GM23338 (cell line): ENCODE measurements at regions not wholly inside any gene's neighbourhood (a gene's known extent, or its start where the extent isn't known, plus 50 kb on each side); places are given as distances from the start of the nearest gene placed in this dataset.

Experiments used
- ATAC-seq: fragments of 200-7000 bp; cut with Tn5 transposase; 3 replicates; pipeline ENCODE4 v1.9.1; 2020
- DNase-seq: peaks from one replicate; pipeline ENCODE4 v3.0.0-alpha.2; 2015; ENCODE audit warnings: low spot score
- H2AFZ ChIP-seq: fragments of 200-600 bp; sonication (generic); 2 replicates; pipeline ENCODE4 v1.8.0; 2016; ENCODE audit warnings: antibody characterized with exemption, mild to moderate bottlenecking, moderate library complexity
- H3F3A ChIP-seq: fragments of 200-600 bp; sonication (generic); replicated peaks from 2 replicates; pipeline ENCODE4 v1.8.0; 2017; ENCODE audit warnings: antibody characterized with exemption, mixed run types, low read depth
- H3K27ac ChIP-seq: fragments of 200-600 bp; sonication (generic); 2 replicates; pipeline ENCODE4 v1.6.1; 2016; ENCODE audit warnings: low read depth
- H3K27me3 ChIP-seq: fragments of 200-600 bp; sonication (generic); 2 replicates; pipeline ENCODE4 v1.8.0; 2016; ENCODE audit warnings: mild to moderate bottlenecking, mixed run types, moderate library complexity; ENCODE audit not compliant: insufficient read depth
- H3K36me3 ChIP-seq: fragments of 200-600 bp; sonication (generic); 2 replicates; pipeline ENCODE4 v1.8.0; 2016; ENCODE audit warnings: mild to moderate bottlenecking; ENCODE audit not compliant: insufficient read depth
- H3K4me1 ChIP-seq: fragments of 200-600 bp; sonication (generic); 2 replicates; pipeline ENCODE4 v1.8.0; 2016; ENCODE audit warnings: mild to moderate bottlenecking, moderate library complexity; ENCODE audit not compliant: insufficient read depth
- H3K4me2 ChIP-seq: fragments of 200-600 bp; sonication (generic); 2 replicates; pipeline ENCODE4 v1.7.1; 2017; ENCODE audit warnings: mixed run types
- H3K4me3 ChIP-seq: fragments of 200-600 bp; sonication (generic); 2 replicates; pipeline ENCODE4 v1.6.1; 2016; ENCODE audit warnings: mixed run types
- H3K79me2 ChIP-seq: fragments of 200-600 bp; sonication (generic); replicated peaks from 2 replicates; pipeline ENCODE4 v1.8.0; 2017; ENCODE audit warnings: mild to moderate bottlenecking; ENCODE audit not compliant: insufficient read depth
- H3K9me2 ChIP-seq: fragments of 200-600 bp; sonication (generic); 2 replicates; pipeline ENCODE4 v1.8.0; 2017; ENCODE audit not compliant: insufficient read depth
- H4K20me1 ChIP-seq: fragments of 200-600 bp; sonication (generic); replicated peaks from 2 replicates; pipeline ENCODE4 v1.8.0; 2017; ENCODE audit warnings: mild to moderate bottlenecking; ENCODE audit not compliant: insufficient read depth
- H3K27ac Mint-ChIP-seq: 2 replicates; pipeline ENCODE4 v1.8.0; 2020; ENCODE audit warnings: inconsistent platforms, mild to moderate bottlenecking, moderate library complexity, mixed read lengths
- H3K27me3 Mint-ChIP-seq: 3 replicates; pipeline ENCODE4 v1.8.0; 2022; ENCODE audit warnings: low read depth, mild to moderate bottlenecking, moderate library complexity, mixed read lengths, inconsistent platforms; ENCODE audit not compliant: insufficient read depth, poor library complexity
- H3K36me3 Mint-ChIP-seq: 3 replicates; pipeline ENCODE4 v1.8.0; 2021; ENCODE audit warnings: low read depth, mild to moderate bottlenecking, inconsistent platforms, moderate library complexity, mixed read lengths
- H3K4me1 Mint-ChIP-seq: 3 replicates; pipeline ENCODE4 v1.8.0; 2020; ENCODE audit warnings: mild to moderate bottlenecking, inconsistent platforms, mixed read lengths
- H3K4me3 Mint-ChIP-seq: 3 replicates; pipeline ENCODE4 v1.8.0; 2021; ENCODE audit warnings: moderate library complexity, mild to moderate bottlenecking, inconsistent platforms, mixed read lengths
- H3K9me3 Mint-ChIP-seq: 3 replicates; pipeline ENCODE4 v1.8.0; 2020; ENCODE audit warnings: moderate library complexity, mild to moderate bottlenecking, inconsistent platforms, mixed read lengths
- CREB1 ChIP-seq: fragments of 250-450 bp; sonication (Bioruptor Pico); IDR thresholded peaks from 2 replicates; pipeline ENCODE4 v1.5.0; 2020; ENCODE audit warnings: low read depth, mild to moderate bottlenecking, moderate library complexity
- EZH2phosphoT487 ChIP-seq: fragments of 200-600 bp; sonication (generic); IDR thresholded peaks from one replicate; pipeline ENCODE4 v1.8.1; 2018; ENCODE audit warnings: antibody characterized with exemption; ENCODE audit not compliant: unreplicated experiment
- JUNB ChIP-seq: IDR thresholded peaks from one replicate; pipeline ENCODE4 v1.6.1; 2016; ENCODE audit warnings: antibody characterized with exemption; ENCODE audit not compliant: unreplicated experiment
- NANOG ChIP-seq: IDR thresholded peaks from 2 replicates; pipeline ENCODE4 v1.6.1; 2016; ENCODE audit warnings: antibody characterized with exemption, borderline replicate concordance
- STAT1 ChIP-seq: IDR thresholded peaks from one replicate; pipeline ENCODE4 v1.6.1; 2016; ENCODE audit warnings: antibody characterized with exemption; ENCODE audit not compliant: unreplicated experiment
- ZNF114 ChIP-seq: fragments of 250-450 bp; sonication (Bioruptor Pico); IDR thresholded peaks from 2 replicates; pipeline ENCODE4 v1.5.0; 2020; ENCODE audit warnings: mild to moderate bottlenecking, moderate library complexity
- ZNF331 ChIP-seq: fragments of 250-450 bp; sonication (Bioruptor Pico); IDR thresholded peaks from 2 replicates; pipeline ENCODE4 v1.5.0; 2020; ENCODE audit warnings: low read depth, mild to moderate bottlenecking, moderate library complexity
- TF ChIP-seq, protein P1 (sequence below), 2 experiments: fragments of 200-600 bp in 1 of 2; sonication (generic) in 1 of 2; conservative IDR thresholded peaks; 2 replicates each; pipeline versions ENCODE4 v1.5.1 to v1.6.1; 2016 to 2017; ENCODE audit warnings: antibody characterized with exemption in 2 of 2, low read depth in 2 of 2, mild to moderate bottlenecking in 2 of 2, moderate library complexity in 1 of 2
- TF ChIP-seq, protein P2 (sequence below): fragments of 250-450 bp; sonication (Bioruptor Pico); IDR thresholded peaks from 2 replicates; pipeline ENCODE4 v1.5.0; 2020; ENCODE audit warnings: mild to moderate bottlenecking, moderate library complexity
- TF ChIP-seq, protein P3 (sequence below): IDR thresholded peaks from 2 replicates; pipeline ENCODE4 v1.6.1; 2016; ENCODE audit warnings: antibody characterized with exemption
- TF ChIP-seq, protein P4 (sequence below): IDR thresholded peaks from one replicate; pipeline ENCODE4 v1.6.1; 2018; ENCODE audit warnings: antibody characterized with exemption; ENCODE audit not compliant: unreplicated experiment

DNA sequence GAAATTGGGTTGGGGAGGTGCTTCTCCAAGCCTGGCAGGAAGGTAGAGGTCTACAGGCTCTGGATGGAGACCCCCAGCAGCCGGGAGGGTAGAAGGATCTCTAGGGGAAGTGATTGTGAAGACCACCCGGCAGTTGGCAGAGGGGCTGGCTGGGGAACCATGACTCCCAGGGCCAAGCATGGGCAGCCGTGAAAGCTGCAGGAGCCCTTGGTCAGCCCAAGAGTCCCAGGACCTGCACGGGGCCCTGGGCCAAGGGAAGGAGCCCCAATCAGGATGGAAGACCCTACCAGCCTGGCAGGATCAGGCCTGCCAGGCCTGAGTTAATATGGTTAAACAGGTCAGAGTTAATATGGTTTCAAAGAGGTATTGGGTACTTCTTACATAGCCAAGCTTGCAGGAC, 126.3 kb upstream of the NANOS1 start (continued):
- TF ChIP-seq, protein P1, sequence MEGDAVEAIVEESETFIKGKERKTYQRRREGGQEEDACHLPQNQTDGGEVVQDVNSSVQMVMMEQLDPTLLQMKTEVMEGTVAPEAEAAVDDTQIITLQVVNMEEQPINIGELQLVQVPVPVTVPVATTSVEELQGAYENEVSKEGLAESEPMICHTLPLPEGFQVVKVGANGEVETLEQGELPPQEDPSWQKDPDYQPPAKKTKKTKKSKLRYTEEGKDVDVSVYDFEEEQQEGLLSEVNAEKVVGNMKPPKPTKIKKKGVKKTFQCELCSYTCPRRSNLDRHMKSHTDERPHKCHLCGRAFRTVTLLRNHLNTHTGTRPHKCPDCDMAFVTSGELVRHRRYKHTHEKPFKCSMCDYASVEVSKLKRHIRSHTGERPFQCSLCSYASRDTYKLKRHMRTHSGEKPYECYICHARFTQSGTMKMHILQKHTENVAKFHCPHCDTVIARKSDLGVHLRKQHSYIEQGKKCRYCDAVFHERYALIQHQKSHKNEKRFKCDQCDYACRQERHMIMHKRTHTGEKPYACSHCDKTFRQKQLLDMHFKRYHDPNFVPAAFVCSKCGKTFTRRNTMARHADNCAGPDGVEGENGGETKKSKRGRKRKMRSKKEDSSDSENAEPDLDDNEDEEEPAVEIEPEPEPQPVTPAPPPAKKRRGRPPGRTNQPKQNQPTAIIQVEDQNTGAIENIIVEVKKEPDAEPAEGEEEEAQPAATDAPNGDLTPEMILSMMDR (conservative IDR thresholded peaks at IDR 0.05; ENCODE audit: low read depth in 2 of 2): no peak

DNA sequence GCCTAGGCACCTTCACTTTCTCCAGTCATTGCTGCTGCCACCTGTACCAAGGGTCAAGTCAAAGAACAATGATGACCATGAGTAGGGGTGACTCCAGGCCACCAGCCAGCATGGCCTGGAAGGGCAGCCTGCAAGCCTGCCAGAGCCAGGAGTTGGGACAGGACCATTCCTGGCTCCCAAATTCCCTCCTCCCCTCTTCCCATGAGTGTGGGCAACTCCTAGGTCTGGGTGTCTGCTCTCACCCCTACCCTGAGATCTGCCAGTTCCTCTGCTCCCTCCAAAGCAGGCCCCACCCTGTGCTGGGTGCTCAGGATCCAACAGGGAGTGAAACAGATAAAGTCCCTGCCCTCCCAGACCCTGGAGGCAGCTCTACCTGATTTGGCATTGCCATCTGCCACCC, 125.8 kb upstream of the NANOS1 start:
- H3K36me3 ChIP-seq: no peaks in the 10 kb centered on the region
- Mint-ChIP-seq H3K4me1 (peaks cover 3% of the 10 kb centered on the region; the same call in 1 of the 3 replicates), H3K9me3 (no peaks in the 10 kb centered on the region; the same call in 2 of the 3 replicates), H3K27me3 (peaks cover 6% of the 10 kb centered on the region), H3K4me3 (no peak overlapping the region), H3K36me3 (no peaks in the 10 kb centered on the region), H3K27ac (no peak overlapping the region)
- H3K27ac ChIP-seq: no peak overlapping the region
- H3K27me3 ChIP-seq: no peaks in the 10 kb centered on the region
- H3K4me2 ChIP-seq: no peak overlapping the region
- H3F3A ChIP-seq: no peaks in the 10 kb centered on the region
- H3K79me2 ChIP-seq: no peaks in the 10 kb centered on the region
- DNase-seq (no peak), ATAC-seq (no peak)
- H2AFZ ChIP-seq: no peak overlapping the region
- H3K9me2 ChIP-seq: no peaks in the 10 kb centered on the region
- no peak overlapping the region for H3K4me3 ChIP-seq
- no peaks in the 10 kb centered on the region for H3K4me1 ChIP-seq
- no peaks in the 10 kb centered on the region for H4K20me1 ChIP-seq
- TF ChIP-seq JUNB: no peak
- TF ChIP-seq ZNF114 (CRISPR knock-in tag): no peak
- TF ChIP-seq CREB1 (CRISPR knock-in tag): no peak
- TF ChIP-seq, protein P1 (conservative IDR thresholded peaks at IDR 0.05; ENCODE audit: low read depth in 2 of 2): no peak
- TF ChIP-seq, protein P2, sequence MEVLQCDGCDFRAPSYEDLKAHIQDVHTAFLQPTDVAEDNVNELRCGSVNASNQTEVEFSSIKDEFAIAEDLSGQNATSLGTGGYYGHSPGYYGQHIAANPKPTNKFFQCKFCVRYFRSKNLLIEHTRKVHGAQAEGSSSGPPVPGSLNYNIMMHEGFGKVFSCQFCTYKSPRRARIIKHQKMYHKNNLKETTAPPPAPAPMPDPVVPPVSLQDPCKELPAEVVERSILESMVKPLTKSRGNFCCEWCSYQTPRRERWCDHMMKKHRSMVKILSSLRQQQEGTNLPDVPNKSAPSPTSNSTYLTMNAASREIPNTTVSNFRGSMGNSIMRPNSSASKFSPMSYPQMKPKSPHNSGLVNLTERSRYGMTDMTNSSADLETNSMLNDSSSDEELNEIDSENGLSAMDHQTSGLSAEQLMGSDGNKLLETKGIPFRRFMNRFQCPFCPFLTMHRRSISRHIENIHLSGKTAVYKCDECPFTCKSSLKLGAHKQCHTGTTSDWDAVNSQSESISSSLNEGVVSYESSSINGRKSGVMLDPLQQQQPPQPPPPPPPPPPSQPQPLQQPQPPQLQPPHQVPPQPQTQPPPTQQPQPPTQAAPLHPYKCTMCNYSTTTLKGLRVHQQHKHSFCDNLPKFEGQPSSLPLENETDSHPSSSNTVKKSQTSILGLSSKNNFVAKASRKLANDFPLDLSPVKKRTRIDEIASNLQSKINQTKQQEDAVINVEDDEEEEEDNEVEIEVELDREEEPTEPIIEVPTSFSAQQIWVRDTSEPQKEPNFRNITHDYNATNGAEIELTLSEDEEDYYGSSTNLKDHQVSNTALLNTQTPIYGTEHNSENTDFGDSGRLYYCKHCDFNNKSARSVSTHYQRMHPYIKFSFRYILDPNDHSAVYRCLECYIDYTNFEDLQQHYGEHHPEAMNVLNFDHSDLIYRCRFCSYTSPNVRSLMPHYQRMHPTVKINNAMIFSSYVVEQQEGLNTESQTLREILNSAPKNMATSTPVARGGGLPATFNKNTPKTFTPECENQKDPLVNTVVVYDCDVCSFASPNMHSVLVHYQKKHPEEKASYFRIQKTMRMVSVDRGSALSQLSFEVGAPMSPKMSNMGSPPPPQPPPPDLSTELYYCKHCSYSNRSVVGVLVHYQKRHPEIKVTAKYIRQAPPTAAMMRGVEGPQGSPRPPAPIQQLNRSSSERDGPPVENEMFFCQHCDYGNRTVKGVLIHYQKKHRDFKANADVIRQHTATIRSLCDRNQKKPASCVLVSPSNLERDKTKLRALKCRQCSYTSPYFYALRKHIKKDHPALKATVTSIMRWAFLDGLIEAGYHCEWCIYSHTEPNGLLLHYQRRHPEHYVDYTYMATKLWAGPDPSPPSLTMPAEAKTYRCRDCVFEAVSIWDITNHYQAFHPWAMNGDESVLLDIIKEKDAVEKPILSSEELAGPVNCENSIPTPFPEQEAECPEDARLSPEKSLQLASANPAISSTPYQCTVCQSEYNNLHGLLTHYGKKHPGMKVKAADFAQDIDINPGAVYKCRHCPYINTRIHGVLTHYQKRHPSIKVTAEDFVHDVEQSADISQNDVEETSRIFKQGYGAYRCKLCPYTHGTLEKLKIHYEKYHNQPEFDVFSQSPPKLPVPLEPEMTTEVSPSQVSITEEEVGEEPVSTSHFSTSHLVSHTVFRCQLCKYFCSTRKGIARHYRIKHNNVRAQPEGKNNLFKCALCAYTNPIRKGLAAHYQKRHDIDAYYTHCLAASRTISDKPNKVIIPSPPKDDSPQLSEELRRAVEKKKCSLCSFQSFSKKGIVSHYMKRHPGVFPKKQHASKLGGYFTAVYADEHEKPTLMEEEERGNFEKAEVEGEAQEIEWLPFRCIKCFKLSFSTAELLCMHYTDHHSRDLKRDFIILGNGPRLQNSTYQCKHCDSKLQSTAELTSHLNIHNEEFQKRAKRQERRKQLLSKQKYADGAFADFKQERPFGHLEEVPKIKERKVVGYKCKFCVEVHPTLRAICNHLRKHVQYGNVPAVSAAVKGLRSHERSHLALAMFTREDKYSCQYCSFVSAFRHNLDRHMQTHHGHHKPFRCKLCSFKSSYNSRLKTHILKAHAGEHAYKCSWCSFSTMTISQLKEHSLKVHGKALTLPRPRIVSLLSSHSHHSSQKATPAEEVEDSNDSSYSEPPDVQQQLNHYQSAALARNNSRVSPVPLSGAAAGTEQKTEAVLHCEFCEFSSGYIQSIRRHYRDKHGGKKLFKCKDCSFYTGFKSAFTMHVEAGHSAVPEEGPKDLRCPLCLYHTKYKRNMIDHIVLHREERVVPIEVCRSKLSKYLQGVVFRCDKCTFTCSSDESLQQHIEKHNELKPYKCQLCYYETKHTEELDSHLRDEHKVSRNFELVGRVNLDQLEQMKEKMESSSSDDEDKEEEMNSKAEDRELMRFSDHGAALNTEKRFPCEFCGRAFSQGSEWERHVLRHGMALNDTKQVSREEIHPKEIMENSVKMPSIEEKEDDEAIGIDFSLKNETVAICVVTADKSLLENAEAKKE: no peak
- TF ChIP-seq STAT1: no peak
- TF ChIP-seq, protein P3, sequence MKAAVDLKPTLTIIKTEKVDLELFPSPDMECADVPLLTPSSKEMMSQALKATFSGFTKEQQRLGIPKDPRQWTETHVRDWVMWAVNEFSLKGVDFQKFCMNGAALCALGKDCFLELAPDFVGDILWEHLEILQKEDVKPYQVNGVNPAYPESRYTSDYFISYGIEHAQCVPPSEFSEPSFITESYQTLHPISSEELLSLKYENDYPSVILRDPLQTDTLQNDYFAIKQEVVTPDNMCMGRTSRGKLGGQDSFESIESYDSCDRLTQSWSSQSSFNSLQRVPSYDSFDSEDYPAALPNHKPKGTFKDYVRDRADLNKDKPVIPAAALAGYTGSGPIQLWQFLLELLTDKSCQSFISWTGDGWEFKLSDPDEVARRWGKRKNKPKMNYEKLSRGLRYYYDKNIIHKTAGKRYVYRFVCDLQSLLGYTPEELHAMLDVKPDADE: no peak
- TF ChIP-seq EZH2phosphoT487: no peak
- TF ChIP-seq ZNF331: no peak
- TF ChIP-seq NANOG: no peak
- TF ChIP-seq, protein P4, sequence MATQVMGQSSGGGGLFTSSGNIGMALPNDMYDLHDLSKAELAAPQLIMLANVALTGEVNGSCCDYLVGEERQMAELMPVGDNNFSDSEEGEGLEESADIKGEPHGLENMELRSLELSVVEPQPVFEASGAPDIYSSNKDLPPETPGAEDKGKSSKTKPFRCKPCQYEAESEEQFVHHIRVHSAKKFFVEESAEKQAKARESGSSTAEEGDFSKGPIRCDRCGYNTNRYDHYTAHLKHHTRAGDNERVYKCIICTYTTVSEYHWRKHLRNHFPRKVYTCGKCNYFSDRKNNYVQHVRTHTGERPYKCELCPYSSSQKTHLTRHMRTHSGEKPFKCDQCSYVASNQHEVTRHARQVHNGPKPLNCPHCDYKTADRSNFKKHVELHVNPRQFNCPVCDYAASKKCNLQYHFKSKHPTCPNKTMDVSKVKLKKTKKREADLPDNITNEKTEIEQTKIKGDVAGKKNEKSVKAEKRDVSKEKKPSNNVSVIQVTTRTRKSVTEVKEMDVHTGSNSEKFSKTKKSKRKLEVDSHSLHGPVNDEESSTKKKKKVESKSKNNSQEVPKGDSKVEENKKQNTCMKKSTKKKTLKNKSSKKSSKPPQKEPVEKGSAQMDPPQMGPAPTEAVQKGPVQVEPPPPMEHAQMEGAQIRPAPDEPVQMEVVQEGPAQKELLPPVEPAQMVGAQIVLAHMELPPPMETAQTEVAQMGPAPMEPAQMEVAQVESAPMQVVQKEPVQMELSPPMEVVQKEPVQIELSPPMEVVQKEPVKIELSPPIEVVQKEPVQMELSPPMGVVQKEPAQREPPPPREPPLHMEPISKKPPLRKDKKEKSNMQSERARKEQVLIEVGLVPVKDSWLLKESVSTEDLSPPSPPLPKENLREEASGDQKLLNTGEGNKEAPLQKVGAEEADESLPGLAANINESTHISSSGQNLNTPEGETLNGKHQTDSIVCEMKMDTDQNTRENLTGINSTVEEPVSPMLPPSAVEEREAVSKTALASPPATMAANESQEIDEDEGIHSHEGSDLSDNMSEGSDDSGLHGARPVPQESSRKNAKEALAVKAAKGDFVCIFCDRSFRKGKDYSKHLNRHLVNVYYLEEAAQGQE: no peak
